Stimulated activated CD4-positive, alpha-beta T cell treated with anti-CD3 and anti-CD28 coated beads, TNF-alpha, amount 100 ng/mL, for 48 hours (primary cell): ENCODE measurements at regions not wholly inside any gene's neighbourhood (a gene's known extent, or its start where the extent isn't known, plus 50 kb on each side); places are given as distances from the start of the nearest gene placed in this dataset.
"Not testable (repeated sequence)": the region's sequence is repeated elsewhere in the genome, so short reads cannot be mapped to it uniquely, and the experiment has no call there.

Experiments used
- DNase-seq, 3 donors: peaks; one replicate each; pipeline ENCODE4 v3.0.0-alpha.2; 2020; ENCODE audit warnings: low read depth in 3 of 3

GRCh38 chr1:209173796-209174195, 409.7 kb upstream of the CAMK1G start:
- DNase-seq = not testable (repeated sequence)

GRCh38 chr1:209176866-209177430, 406.6 kb upstream of the CAMK1G start:
- no peak for DNase-seq

GRCh38 chr1:209183195-209183594, 400.3 kb upstream of the CAMK1G start:
- DNase-seq = no peak

- no peak for DNase-seq
These were observed 395.9 kb upstream of the CAMK1G start for GRCh38 chr1:209187589-209187988.

GRCh38 chr1:209190591-209191261, 392.8 kb upstream of the CAMK1G start:
- no peak for DNase-seq

GRCh38 chr1:209191262-209191634, 392.3 kb upstream of the CAMK1G start:
- DNase-seq = no peak

- DNase-seq = no peak
These were observed 387.4 kb upstream of the CAMK1G start for GRCh38 chr1:209196140-209196539.

GRCh38 chr1:209198961-209199750, 384.4 kb upstream of the CAMK1G start:
- DNase-seq = no peak

GRCh38 chr1:209199822-209200221, 383.7 kb upstream of the CAMK1G start:
- no peak for DNase-seq

GRCh38 chr1:209202321-209202720, 381.2 kb upstream of the CAMK1G start:
- DNase-seq = not testable (repeated sequence)

- DNase-seq = no peak
These were observed 380.5 kb upstream of the CAMK1G start for GRCh38 chr1:209202830-209203532.

- DNase-seq = no peak
These were observed 380.0 kb upstream of the CAMK1G start for GRCh38 chr1:209203533-209203895.

- DNase-seq = no peak
These were observed 378.5 kb upstream of the CAMK1G start for GRCh38 chr1:209205039-209205438.

- no peak for DNase-seq
These were observed 376.3 kb upstream of the CAMK1G start for GRCh38 chr1:209207126-209207700.

GRCh38 chr1:209207701-209208286, 375.7 kb upstream of the CAMK1G start:
- peak in 1 of 3 donors; percentile 4 for DNase-seq

GRCh38 chr1:209208648-209209047, 374.9 kb upstream of the CAMK1G start:
- no peak for DNase-seq

GRCh38 chr1:209213989-209214388, 369.5 kb upstream of the CAMK1G start:
- DNase-seq = no peak

- DNase-seq = no peak
These were observed 367.7 kb upstream of the CAMK1G start for GRCh38 chr1:209215826-209216225.

- no peak for DNase-seq
These were observed 365.4 kb upstream of the CAMK1G start for GRCh38 chr1:209218113-209218512.

GRCh38 chr1:209218981-209219380, 364.5 kb upstream of the CAMK1G start:
- no peak for DNase-seq

GRCh38 chr1:209219791-209220524, 363.6 kb upstream of the CAMK1G start:
- DNase-seq = no peak
